ENCODE measurements at regions not wholly inside any gene's neighbourhood (a gene's known extent, or its start where the extent isn't known, plus 50 kb on each side); places are given as distances from the start of the nearest gene placed in this dataset.

GRCh38 chr9:84101964-84102632 is 121.5 kb downstream of the RMI1 start:
- TF ChIP-seq CTCF (IDR thresholded peaks at IDR 0.05; ENCODE audit: extremely low read depth in 1 of 2, insufficient read depth in 1 of 2, low read depth in 1 of 2, low read length in 2 of 2) (no peak), POLR2AphosphoS5 (IDR thresholded peaks at IDR 0.05; ENCODE audit: insufficient read depth, low read depth, low read length) (no peak), POLR2A (IDR thresholded peaks at IDR 0.05; ENCODE audit: low read depth, low read length) (no peak), MAX (IDR thresholded peaks at IDR 0.05; ENCODE audit: insufficient read depth, insufficient read length) (no peak)

All from endothelial cell of umbilical vein (primary cell).